ENCODE measurements at regions not wholly inside any gene's neighbourhood (a gene's known extent, or its start where the extent isn't known, plus 50 kb on each side); places are given as distances from the start of the nearest gene placed in this dataset.
"Not testable (repeated sequence)": the region's sequence is repeated elsewhere in the genome, so short reads cannot be mapped to it uniquely, and the experiment has no call there.

GRCh38 chr3:71994906-71995305 is 210.0 kb upstream of the PROK2 start:
- no peak for DNase-seq (ENCODE audit: insufficient read length, low spot score)
- no peak for TF ChIP-seq POLR2A (IDR thresholded peaks at IDR 0.05; ENCODE audit: low read depth, low read length)
- no peak for FAIRE-seq

DNA sequence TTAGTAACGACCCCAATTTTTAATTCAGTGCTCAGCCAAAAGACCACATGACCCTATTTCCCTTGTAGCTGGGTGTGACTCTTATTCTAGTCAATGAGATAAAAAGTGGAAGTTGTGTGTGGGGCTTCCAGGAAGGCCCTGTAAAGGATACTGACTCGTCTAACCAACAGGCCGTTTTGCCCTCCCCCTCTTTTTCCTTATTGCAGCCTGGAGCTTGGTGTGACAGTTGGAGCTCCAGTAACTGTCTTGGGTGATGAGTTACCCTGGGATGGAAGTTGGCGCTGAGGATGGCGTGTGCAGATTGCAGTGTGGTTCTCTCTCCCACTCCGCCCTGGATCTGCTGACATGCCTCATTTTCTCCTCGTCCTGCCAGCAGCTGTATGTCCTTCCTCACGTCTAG is 209.3 kb upstream of the PROK2 start:
- DNase-seq (ENCODE audit: insufficient read length, low spot score): no peak
- FAIRE-seq: no peak
- no peak for TF ChIP-seq POLR2A (IDR thresholded peaks at IDR 0.05; ENCODE audit: low read depth, low read length)

DNA sequence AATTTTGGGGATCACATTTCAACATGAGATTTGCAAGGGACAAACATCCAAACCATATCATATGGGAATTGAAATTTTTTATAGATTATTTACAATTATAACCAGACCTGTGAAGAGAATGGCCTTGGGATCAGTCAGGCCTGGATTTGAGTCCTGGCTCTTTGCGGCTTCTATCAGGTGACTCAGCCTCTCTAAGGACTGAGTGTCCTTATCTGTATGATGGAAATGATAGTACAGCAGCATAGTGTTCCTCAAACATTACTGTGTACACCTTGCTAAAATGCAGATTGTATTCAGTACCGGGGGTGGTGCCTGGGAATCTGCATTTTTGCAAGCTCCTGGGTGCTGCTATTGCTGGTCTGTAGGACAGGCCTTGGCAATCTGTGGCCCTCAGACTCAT is 206.7 kb upstream of the PROK2 start:
- no peak for TF ChIP-seq POLR2A (IDR thresholded peaks at IDR 0.05; ENCODE audit: low read depth, low read length)
- DNase-seq (ENCODE audit: insufficient read length, low spot score) (no peak), FAIRE-seq (no peak)

DNA sequence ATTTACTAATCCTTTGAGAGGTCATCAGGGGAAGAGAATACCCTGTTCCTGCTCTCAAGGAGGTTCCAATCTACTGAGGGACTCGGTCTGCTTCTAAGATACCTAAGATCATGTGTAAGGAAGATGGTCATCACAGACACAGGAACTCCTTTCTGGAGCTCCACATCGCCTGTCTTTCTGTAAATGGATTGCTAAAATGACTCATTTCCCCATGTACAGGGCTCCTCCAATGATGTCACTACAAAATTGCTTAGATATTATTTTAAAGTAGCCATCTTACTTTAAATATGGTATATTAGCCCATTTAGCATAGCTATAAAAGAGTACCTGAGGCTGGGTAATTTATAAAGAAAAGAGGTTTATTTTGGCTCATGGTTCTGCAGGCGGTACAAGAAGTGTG is 206.1 kb upstream of the PROK2 start:
- no peak for TF ChIP-seq POLR2A (IDR thresholded peaks at IDR 0.05; ENCODE audit: low read depth, low read length)

GRCh38 chr3:71990545-71990944 is 205.6 kb upstream of the PROK2 start:
- FAIRE-seq (no peak), DNase-seq (ENCODE audit: insufficient read length, low spot score) (no peak)
- TF ChIP-seq POLR2A (IDR thresholded peaks at IDR 0.05; ENCODE audit: low read depth, low read length): no peak

More for the DNA sequence above, 206.1 kb upstream of the PROK2 start:
- DNase-seq (ENCODE audit: insufficient read length, low spot score): no peak
- no peak for FAIRE-seq

GRCh38 chr3:71989165-71989564 is 204.2 kb upstream of the PROK2 start:
- no peak for TF ChIP-seq POLR2A (IDR thresholded peaks at IDR 0.05; ENCODE audit: low read depth, low read length)
- FAIRE-seq (peak; percentile 45), DNase-seq (ENCODE audit: insufficient read length, low spot score) (peak; percentile 47)

DNA sequence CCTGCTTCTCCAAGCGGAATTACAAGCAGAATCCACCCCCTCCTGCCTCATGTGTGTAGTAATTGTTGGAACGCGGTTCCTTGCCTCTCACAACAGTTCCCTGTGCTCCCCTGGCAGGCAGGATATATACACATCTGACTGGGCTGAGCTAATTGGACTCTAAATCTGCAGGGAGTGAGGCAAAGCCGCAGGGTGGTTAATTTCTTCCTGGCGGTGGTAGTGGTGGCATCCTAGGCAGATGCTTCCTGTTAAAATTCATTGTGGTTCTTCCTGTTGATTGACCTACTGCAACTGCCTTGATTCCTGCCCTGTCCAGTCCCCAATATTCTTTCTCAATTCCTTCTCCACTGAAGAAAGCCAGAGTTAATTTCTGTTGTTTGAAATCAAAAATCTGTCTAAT is 202.9 kb upstream of the PROK2 start:
- no peak for FAIRE-seq

GRCh38 chr3:71987089-71987735 is 202.3 kb upstream of the PROK2 start:
- DNase-seq (ENCODE audit: insufficient read length, low spot score) (no peak), FAIRE-seq (no peak)
- TF ChIP-seq POLR2A (IDR thresholded peaks at IDR 0.05; ENCODE audit: low read depth, low read length): no peak

More for the DNA sequence above, 202.9 kb upstream of the PROK2 start:
- no peak for TF ChIP-seq POLR2A (IDR thresholded peaks at IDR 0.05; ENCODE audit: low read depth, low read length)
- DNase-seq (ENCODE audit: insufficient read length, low spot score): no peak

DNA sequence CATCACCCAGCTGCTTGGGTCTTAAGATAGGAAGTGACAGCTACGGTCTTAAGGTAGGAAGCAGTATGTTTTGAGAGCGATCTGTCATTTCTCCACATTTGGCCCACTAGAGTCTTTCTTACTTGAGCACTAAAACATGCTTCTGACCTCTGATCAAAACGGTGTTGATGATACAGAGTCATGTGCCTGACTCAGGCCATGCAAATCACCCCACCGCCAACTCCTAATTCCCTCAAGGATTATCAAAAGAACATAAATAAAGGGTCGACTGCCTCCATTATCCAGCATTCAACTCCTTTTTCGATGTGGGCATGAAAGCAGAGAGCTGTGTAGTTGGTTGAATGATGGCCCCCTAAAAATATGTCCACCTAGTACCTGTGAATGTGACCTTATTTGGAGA is 201.7 kb upstream of the PROK2 start:
- FAIRE-seq (no peak), DNase-seq (ENCODE audit: insufficient read length, low spot score) (no peak)
- TF ChIP-seq POLR2A (IDR thresholded peaks at IDR 0.05; ENCODE audit: low read depth, low read length): no peak

DNA sequence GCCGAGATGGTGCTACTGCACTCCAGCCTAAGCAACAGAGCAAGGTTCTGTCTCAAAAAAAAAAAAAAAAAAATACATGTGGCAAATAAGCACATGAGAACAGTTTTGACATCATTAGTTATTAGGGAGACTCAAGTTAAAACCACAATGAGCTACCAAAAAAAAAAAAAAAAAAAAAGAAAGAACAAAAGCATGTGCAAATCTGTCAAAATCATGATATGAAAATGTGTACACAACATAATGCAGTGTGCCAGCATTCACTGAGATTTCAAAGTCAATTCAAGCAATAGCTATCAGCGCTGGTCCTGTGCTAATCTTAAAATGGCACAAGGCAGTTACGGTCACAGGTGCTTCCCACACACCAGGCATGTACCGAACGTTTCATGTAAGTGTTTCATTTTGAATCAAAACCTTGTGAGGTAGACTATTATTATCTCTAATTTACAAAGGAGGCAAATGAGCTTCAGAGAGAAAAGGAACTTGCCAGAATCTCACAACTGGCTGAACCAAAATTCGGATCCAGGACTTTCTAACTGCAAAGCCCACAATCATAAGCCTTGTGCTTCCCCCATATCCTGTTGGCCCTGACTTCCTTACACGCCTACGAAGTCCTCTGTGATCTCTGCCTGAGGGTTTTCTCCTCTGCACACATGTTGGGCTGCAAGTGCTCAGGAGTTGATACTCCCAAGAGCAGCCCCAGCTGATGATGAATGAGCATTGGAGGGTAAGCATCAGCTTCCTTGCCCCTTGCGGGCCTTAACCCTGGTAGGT is 200.1 kb upstream of the PROK2 start:
- TF ChIP-seq POLR2A (IDR thresholded peaks at IDR 0.05; ENCODE audit: low read depth, low read length): no peak
- FAIRE-seq (no peak), DNase-seq (ENCODE audit: insufficient read length, low spot score) (no peak)

DNA sequence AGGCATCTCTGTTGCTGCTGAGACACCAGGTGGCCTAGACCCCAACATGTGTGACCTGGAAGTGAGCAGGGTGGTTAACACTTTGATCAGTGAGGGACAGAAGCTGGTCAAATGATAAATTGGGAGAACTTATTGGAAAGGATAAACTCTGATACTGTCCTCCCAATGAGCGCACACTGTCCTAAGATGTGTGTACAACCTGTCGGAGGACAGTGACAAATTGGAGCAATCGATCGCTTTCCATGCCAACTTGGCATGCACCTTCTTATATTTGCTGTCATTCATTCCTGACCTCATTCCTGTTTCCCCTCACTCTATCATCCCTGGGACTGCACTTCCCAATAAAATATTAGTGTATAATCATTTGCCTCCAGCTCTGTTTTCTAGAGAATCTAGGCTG is 198.7 kb upstream of the PROK2 start:
- no peak for TF ChIP-seq POLR2A (IDR thresholded peaks at IDR 0.05; ENCODE audit: low read depth, low read length)
- FAIRE-seq (no peak), DNase-seq (ENCODE audit: insufficient read length, low spot score) (no peak)

DNA sequence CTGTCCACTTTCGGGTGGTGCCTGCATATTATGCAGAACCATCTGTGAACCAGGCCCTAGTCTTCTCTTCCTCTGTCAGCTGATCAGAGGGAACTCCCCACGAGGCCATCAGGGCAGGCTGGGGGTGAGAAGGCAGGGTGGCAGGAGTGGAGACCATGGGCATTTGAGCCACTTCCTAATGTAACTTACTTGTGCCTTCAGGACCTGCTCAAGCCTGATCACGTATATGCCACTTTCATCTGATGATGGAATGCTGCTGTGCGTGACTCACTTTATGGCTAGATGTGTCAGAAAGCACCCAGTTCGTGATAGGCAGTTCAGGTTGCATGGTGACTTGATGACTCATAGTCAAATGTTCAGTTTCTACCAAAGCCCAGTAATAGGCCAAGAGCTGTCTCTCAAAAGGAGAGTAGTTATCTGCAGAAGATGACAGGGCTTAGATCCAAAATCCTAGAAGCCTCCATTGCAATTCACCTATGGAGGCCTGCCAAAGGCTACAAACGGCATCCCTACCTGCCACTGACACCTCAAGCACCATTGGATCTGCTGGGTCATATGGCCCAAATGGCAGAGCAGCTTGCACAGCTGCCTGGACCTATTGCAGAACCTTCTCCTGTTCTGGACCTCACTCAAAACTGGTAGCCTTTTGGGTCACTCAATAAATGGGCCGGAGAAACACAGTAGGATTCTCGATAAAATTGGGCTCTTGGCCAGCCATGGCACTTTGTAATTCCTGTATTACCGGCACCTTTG is 197.7 kb upstream of the PROK2 start:
- FAIRE-seq: peak; percentile 76
- DNase-seq (ENCODE audit: insufficient read length, low spot score): not testable (repeated sequence)

DNA sequence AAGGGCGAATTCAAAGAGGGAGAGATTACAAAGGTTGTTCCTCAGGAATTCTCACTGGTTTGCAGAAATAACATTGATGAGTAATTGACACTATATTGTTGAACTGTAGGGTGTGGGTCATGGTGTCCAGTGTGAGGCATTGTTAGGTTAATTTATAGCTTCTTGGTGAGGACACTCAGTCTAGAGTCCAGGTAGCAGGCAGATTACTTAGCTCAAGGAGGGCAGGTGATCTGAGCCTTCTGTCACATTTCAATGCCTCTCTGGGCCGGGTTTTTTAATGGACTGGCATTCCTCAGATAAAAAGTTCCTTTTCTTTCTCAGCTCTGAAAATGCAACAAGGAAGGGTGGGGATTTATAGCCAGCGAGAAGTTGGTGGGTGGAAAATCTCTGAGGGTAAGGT is 194.2 kb upstream of the PROK2 start:
- no peak for FAIRE-seq

DNA sequence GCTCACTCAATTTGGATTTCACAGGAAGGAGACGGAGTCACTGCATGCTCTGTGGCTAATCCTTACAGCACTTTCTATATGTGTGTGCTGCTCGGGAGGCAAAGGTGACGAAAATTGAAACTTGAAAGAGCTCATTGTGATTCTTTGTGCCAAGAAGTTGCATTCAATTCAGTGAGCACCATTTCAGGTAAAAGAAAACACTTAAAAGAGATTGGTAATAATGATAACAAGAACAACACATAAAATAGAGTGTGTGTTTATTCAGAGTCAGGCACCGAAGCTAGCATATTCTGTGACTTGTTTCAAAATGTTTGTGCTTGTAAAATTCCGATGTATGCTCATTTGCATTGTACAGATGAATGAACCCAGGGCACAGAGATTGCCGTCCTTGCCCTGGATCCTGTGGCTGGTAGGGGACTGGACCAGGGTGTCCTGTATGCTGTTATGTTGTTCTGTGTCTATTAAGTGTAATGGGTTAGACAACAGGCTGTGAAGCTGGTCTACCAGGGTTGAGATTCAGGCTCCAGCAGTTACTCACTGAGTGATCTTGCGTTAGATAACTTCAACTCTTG is 193.3 kb upstream of the PROK2 start:
- DNase-seq (ENCODE audit: insufficient read length, low spot score): no peak
- TF ChIP-seq POLR2A (IDR thresholded peaks at IDR 0.05; ENCODE audit: low read depth, low read length): no peak

More for the DNA sequence above, 194.2 kb upstream of the PROK2 start:
- TF ChIP-seq POLR2A (IDR thresholded peaks at IDR 0.05; ENCODE audit: low read depth, low read length): no peak
- DNase-seq (ENCODE audit: insufficient read length, low spot score): no peak

More for the DNA sequence above, 193.3 kb upstream of the PROK2 start:
- FAIRE-seq: no peak

All from H54 (cell line).